HT-29 (cell line): ENCODE measurements at regions not wholly inside any gene's neighbourhood (a gene's known extent, or its start where the extent isn't known, plus 50 kb on each side); places are given as distances from the start of the nearest gene placed in this dataset.
"Not testable (repeated sequence)": the region's sequence is repeated elsewhere in the genome, so short reads cannot be mapped to it uniquely, and the experiment has no call there.

ENCODE experiments used
- DNase-seq: peaks from one replicate; pipeline ENCODE4 v3.0.0-alpha.2; 2015; ENCODE audit warnings: low spot score

GRCh38 chr1:81547261-81547911, 253.3 kb upstream of the ADGRL2 start:
- no peak for DNase-seq

GRCh38 chr1:81545734-81546133, 255.0 kb upstream of the ADGRL2 start:
- no peak for DNase-seq

- no peak for DNase-seq
Observed at GRCh38 chr1:81543764-81544163, 257.0 kb upstream of the ADGRL2 start.

GRCh38 chr1:81542196-81542595, 258.5 kb upstream of the ADGRL2 start:
- no peak for DNase-seq

- no peak for DNase-seq
Observed at GRCh38 chr1:81540216-81540615, 260.5 kb upstream of the ADGRL2 start.

- no peak for DNase-seq
Observed at GRCh38 chr1:81529014-81529413, 271.7 kb upstream of the ADGRL2 start.

GRCh38 chr1:81525085-81525484, 275.6 kb upstream of the ADGRL2 start:
- no peak for DNase-seq

GRCh38 chr1:81519987-81520386, 280.7 kb upstream of the ADGRL2 start:
- no peak for DNase-seq

- no peak for DNase-seq
Observed at GRCh38 chr1:81517987-81518386, 282.7 kb upstream of the ADGRL2 start.

GRCh38 chr1:81513796-81514354, 286.9 kb upstream of the ADGRL2 start:
- DNase-seq, result no peak

GRCh38 chr1:81512252-81513003, 288.3 kb upstream of the ADGRL2 start:
- DNase-seq, result no peak

- DNase-seq, result no peak
Observed at GRCh38 chr1:81511281-81511680, 289.5 kb upstream of the ADGRL2 start.

- no peak for DNase-seq
Observed at GRCh38 chr1:81510701-81511100, 290.0 kb upstream of the ADGRL2 start.

- no peak for DNase-seq
Observed at GRCh38 chr1:81509594-81509993, 291.1 kb upstream of the ADGRL2 start.

- no peak for DNase-seq
Observed at GRCh38 chr1:81506699-81507098, 294.0 kb upstream of the ADGRL2 start.

- no peak for DNase-seq
Observed at GRCh38 chr1:81505831-81506230, 294.9 kb upstream of the ADGRL2 start.

GRCh38 chr1:81504820-81505219, 295.9 kb upstream of the ADGRL2 start:
- not testable (repeated sequence) for DNase-seq

GRCh38 chr1:81502705-81503104, 298.0 kb upstream of the ADGRL2 start:
- not testable (repeated sequence) for DNase-seq

- DNase-seq, result not testable (repeated sequence)
Observed at GRCh38 chr1:81501485-81501884, 299.2 kb upstream of the ADGRL2 start.

GRCh38 chr1:81499487-81499886, 301.2 kb upstream of the ADGRL2 start:
- DNase-seq, result no peak

- no peak for DNase-seq
Observed at GRCh38 chr1:81498471-81499462, 302.0 kb upstream of the ADGRL2 start.

GRCh38 chr1:81496349-81496748, 304.4 kb upstream of the ADGRL2 start:
- no peak for DNase-seq
